ENCODE measurements at regions not wholly inside any gene's neighbourhood (a gene's known extent, or its start where the extent isn't known, plus 50 kb on each side); places are given as distances from the start of the nearest gene placed in this dataset.

DNA sequence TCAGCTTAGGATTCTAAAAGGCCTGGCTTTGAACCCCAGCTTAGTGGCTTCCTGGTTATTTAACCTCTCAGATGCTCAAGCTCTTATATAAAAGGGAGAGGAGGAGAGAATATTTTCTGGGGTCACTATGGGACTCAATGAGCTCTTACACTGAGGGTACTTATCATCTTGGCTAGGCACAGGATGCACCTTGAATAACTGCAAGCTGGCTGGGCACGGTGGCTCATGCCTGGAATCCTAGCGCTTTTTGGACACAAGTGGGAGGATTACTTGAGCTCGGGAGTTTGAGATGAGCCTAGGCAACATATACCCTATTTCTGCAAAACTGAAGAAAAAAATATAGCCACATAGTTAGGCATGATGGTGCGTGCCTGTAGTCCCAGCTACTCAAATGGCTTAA is 665.3 kb upstream of the RBFOX1 start:
- H3K4me1 ChIP-seq (ENCODE audit: insufficient read depth): no peaks in the 10 kb centered on the region
- H3K9ac ChIP-seq: no peak overlapping the region
- no peak for TF ChIP-seq EZH2 (IDR thresholded peaks at IDR 0.05; ENCODE audit: insufficient read depth, poor library complexity, severe bottlenecking)
- no peak for TF ChIP-seq EZH2phosphoT487 (IDR thresholded peaks at IDR 0.05; ENCODE audit: insufficient read depth, low read depth)
- in situ Hi-C loops (cut with MboI): no loop called here
- H3K9me2 ChIP-seq (ENCODE audit: insufficient read depth): no peaks in the 10 kb centered on the region
- no peaks in the 10 kb centered on the region for H4K20me1 ChIP-seq (ENCODE audit: insufficient read depth)
- H3F3A ChIP-seq (ENCODE audit: insufficient read depth): no peaks in the 10 kb centered on the region
- no peaks in the 10 kb centered on the region for H3K79me2 ChIP-seq (ENCODE audit: insufficient read depth)
- no peak overlapping the region for H3K27ac ChIP-seq
- no peaks in the 10 kb centered on the region for H3K36me3 ChIP-seq (ENCODE audit: low read depth)
- no peaks in the 10 kb centered on the region for H3K27me3 ChIP-seq (replicated peaks; ENCODE audit: insufficient read depth)
- H2AFZ ChIP-seq: no peak overlapping the region
- no peak for DNase-seq
- no peaks in the 10 kb centered on the region for H3K9me3 ChIP-seq (ENCODE audit: low read depth)
- no peak overlapping the region for H3K4me2 ChIP-seq (ENCODE audit: unreplicated experiment)
- no peak overlapping the region for H3K4me3 ChIP-seq
- WGBS, 2 experiments (ENCODE audit: low coverage in 1 of 2, low lambda C conversion rate in 2 of 2, missing lambda C conversion rate in 2 of 2): 14 to 15% methylated on average over 4 of the region's 4 CpGs

DNA sequence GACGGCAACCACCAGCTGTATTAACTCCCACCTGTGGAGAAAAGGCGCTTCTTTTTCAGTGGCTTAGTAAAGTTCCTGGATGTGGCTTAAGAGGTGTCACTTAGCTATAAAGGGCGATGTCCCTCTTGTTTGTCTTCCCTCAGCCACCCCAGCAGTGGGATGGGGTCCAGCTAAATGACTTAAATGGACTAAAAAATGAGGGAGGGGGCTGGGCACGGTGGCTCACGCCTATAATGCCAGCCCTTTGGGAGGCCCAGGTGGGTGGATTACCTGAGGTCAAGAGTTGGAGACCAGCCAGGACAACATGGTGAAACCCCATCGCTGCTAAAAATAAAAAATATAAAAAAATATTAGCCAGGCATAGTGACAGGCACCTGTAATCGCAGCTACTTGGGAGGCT is 667.5 kb upstream of the RBFOX1 start:
- Histone ChIP-seq H3K9me2 (ENCODE audit: insufficient read depth) (no peaks in the 10 kb centered on the region), H3K4me3 (no peak overlapping the region), H3K4me1 (ENCODE audit: insufficient read depth) (no peaks in the 10 kb centered on the region), H3K27me3 (replicated peaks; ENCODE audit: insufficient read depth) (no peaks in the 10 kb centered on the region), H3K4me2 (ENCODE audit: unreplicated experiment) (no peak overlapping the region), H3K36me3 (ENCODE audit: low read depth) (no peaks in the 10 kb centered on the region), H3K9ac (no peak overlapping the region), H2AFZ (no peak overlapping the region), H3K79me2 (ENCODE audit: insufficient read depth) (no peaks in the 10 kb centered on the region), H3K27ac (no peak overlapping the region), H4K20me1 (ENCODE audit: insufficient read depth) (no peaks in the 10 kb centered on the region), H3K9me3 (ENCODE audit: low read depth) (no peaks in the 10 kb centered on the region), H3F3A (ENCODE audit: insufficient read depth) (no peaks in the 10 kb centered on the region)
- in situ Hi-C loops (cut with MboI): no loop called here
- TF ChIP-seq EZH2 (IDR thresholded peaks at IDR 0.05; ENCODE audit: insufficient read depth, poor library complexity, severe bottlenecking) (no peak), EZH2phosphoT487 (IDR thresholded peaks at IDR 0.05; ENCODE audit: insufficient read depth, low read depth) (no peak)
- 27 to 36% methylated on average over 7 of the region's 7 CpGs for WGBS, 2 experiments (ENCODE audit: low coverage in 1 of 2, low lambda C conversion rate in 2 of 2, missing lambda C conversion rate in 2 of 2)
- DNase-seq: no peak

- H3K36me3 ChIP-seq (ENCODE audit: low read depth): no peaks in the 10 kb centered on the region
- no peak overlapping the region for H3K4me2 ChIP-seq (ENCODE audit: unreplicated experiment)
- H3K27me3 ChIP-seq (replicated peaks; ENCODE audit: insufficient read depth): no peaks in the 10 kb centered on the region
- H3K9me2 ChIP-seq (ENCODE audit: insufficient read depth): no peaks in the 10 kb centered on the region
- H3K27ac ChIP-seq: no peak overlapping the region
- H3F3A ChIP-seq (ENCODE audit: insufficient read depth): no peaks in the 10 kb centered on the region
- no peak overlapping the region for H3K9ac ChIP-seq
- no peak for TF ChIP-seq EZH2 (IDR thresholded peaks at IDR 0.05; ENCODE audit: insufficient read depth, poor library complexity, severe bottlenecking)
- TF ChIP-seq EZH2phosphoT487 (IDR thresholded peaks at IDR 0.05; ENCODE audit: insufficient read depth, low read depth): no peak
- H3K9me3 ChIP-seq (ENCODE audit: low read depth): no peaks in the 10 kb centered on the region
- no peaks in the 10 kb centered on the region for H3K4me1 ChIP-seq (ENCODE audit: insufficient read depth)
- no peak overlapping the region for H2AFZ ChIP-seq
- H3K79me2 ChIP-seq (ENCODE audit: insufficient read depth): no peaks in the 10 kb centered on the region
- H3K4me3 ChIP-seq: no peak overlapping the region
- in situ Hi-C loops (cut with MboI): no loop called here
- 12 to 18% methylated on average over 2 of the region's 2 CpGs for WGBS, 2 experiments (ENCODE audit: low coverage in 1 of 2, low lambda C conversion rate in 2 of 2, missing lambda C conversion rate in 2 of 2)
- DNase-seq: no peak
- H4K20me1 ChIP-seq (ENCODE audit: insufficient read depth): no peaks in the 10 kb centered on the region
Observed at GRCh38 chr16:6663668-6664067, 669.0 kb upstream of the RBFOX1 start.

DNA sequence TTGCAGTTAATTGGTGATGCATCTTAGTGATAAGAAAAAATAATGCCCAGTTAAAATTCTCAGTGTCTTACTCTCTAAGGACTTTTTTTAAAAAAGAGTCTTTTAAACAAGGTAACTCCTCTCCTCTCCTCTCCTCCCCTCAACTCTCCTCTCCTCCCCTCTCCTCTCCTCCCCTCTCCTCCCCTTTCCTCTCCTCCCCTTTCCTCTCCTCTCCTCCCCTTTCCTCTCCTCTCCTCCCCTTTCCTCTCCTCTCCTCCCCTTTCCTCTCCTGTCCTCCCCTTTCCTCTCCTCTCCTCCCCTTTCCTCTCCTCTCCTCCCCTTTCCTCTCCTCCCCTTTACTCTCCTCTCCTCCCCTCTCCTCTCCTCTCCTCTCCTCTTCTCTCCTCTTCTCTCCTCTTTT is 675.9 kb upstream of the RBFOX1 start:
- DNase-seq: no peak
- no peak for TF ChIP-seq EZH2 (IDR thresholded peaks at IDR 0.05; ENCODE audit: insufficient read depth, poor library complexity, severe bottlenecking)
- no peak for TF ChIP-seq EZH2phosphoT487 (IDR thresholded peaks at IDR 0.05; ENCODE audit: insufficient read depth, low read depth)
- Histone ChIP-seq H3K27ac (no peak overlapping the region), H3K36me3 (ENCODE audit: low read depth) (no peaks in the 10 kb centered on the region), H3K9me2 (ENCODE audit: insufficient read depth) (no peaks in the 10 kb centered on the region), H3K9ac (no peak overlapping the region), H3F3A (ENCODE audit: insufficient read depth) (no peaks in the 10 kb centered on the region), H3K4me3 (no peak overlapping the region), H4K20me1 (ENCODE audit: insufficient read depth) (no peaks in the 10 kb centered on the region), H3K9me3 (ENCODE audit: low read depth) (no peaks in the 10 kb centered on the region), H3K79me2 (ENCODE audit: insufficient read depth) (no peaks in the 10 kb centered on the region), H3K4me1 (ENCODE audit: insufficient read depth) (no peaks in the 10 kb centered on the region), H2AFZ (no peak overlapping the region), H3K27me3 (replicated peaks; ENCODE audit: insufficient read depth) (no peaks in the 10 kb centered on the region), H3K4me2 (ENCODE audit: unreplicated experiment) (no peak overlapping the region)
- in situ Hi-C loops (cut with MboI): no loop called here

DNA sequence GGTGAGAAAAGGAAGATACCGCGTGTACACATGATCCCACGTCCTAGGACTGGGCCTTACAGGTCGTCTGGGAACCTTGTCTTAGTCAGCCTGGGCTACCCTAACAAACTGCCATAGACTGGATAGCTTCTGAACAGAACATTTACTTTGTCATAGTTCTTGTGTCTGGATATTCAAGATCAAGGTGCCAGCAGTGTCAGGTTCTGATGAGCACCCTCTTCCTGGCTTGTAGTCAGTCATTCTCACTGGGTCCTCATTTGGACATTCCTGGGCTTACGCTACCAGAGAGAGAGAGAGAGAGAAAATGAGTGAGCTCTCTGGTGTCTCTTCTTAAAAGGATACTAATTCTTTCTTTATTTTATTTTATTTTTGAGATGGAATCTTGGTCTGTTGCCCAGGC is 685.8 kb upstream of the RBFOX1 start:
- WGBS, 2 experiments (ENCODE audit: low coverage in 1 of 2, low lambda C conversion rate in 2 of 2, missing lambda C conversion rate in 2 of 2): 46 to 47% methylated on average over 5 of the region's 5 CpGs
- no peak overlapping the region for H3K4me2 ChIP-seq (ENCODE audit: unreplicated experiment)
- H3K9me2 ChIP-seq (ENCODE audit: insufficient read depth): no peaks in the 10 kb centered on the region
- no peak overlapping the region for H3K4me3 ChIP-seq
- in situ Hi-C loops (cut with MboI): loop anchor here (25.0 kb wide), 1 partner anchor 1410 kb away; no protein-coding TSS in a partner anchor
- no peak for DNase-seq
- no peaks in the 10 kb centered on the region for H3F3A ChIP-seq (ENCODE audit: insufficient read depth)
- no peak overlapping the region for H3K27ac ChIP-seq
- H3K79me2 ChIP-seq (ENCODE audit: insufficient read depth): no peaks in the 10 kb centered on the region
- TF ChIP-seq EZH2phosphoT487 (IDR thresholded peaks at IDR 0.05; ENCODE audit: insufficient read depth, low read depth): no peak
- TF ChIP-seq EZH2 (IDR thresholded peaks at IDR 0.05; ENCODE audit: insufficient read depth, poor library complexity, severe bottlenecking): no peak
- no peaks in the 10 kb centered on the region for H3K4me1 ChIP-seq (ENCODE audit: insufficient read depth)
- no peaks in the 10 kb centered on the region for H3K36me3 ChIP-seq (ENCODE audit: low read depth)
- H3K27me3 ChIP-seq (replicated peaks; ENCODE audit: insufficient read depth): peaks cover 5% of the 10 kb centered on the region; the same call in 1 of the 2 replicates
- H2AFZ ChIP-seq: no peak overlapping the region
- no peak overlapping the region for H3K9ac ChIP-seq
- H3K9me3 ChIP-seq (ENCODE audit: low read depth): no peaks in the 10 kb centered on the region
- no peaks in the 10 kb centered on the region for H4K20me1 ChIP-seq (ENCODE audit: insufficient read depth)

Measured in GM23248 (cell line).